Calu3 (cell line): ENCODE measurements at regions not wholly inside any gene's neighbourhood (a gene's known extent, or its start where the extent isn't known, plus 50 kb on each side); places are given as distances from the start of the nearest gene placed in this dataset.

Source experiments
- BruUV-seq: library from RNA; stranded (reverse); fragments of 400-500 nt; replicated peaks from 2 replicates; lab custom pipeline; 2021; lab: Mats Ljungman, UMichigan
- CTCF ChIA-PET: fragments of 300-600 bp; sonication (Branson Sonifier 250); formaldehyde crosslinking; loops from one replicate; lab custom pipeline; 2022; ENCODE audit warnings: antibody characterized with exemption; lab: Charles Lee
- DNase-seq: peaks from one replicate; pipeline ENCODE4 v3.0.0; 2022
- H3K27ac Mint-ChIP-seq: one replicate; pipeline ENCODE4 v1.8.0; 2022; ENCODE audit warnings: mixed read lengths; ENCODE audit not compliant: unreplicated experiment
- H3K27me3 Mint-ChIP-seq: one replicate; pipeline ENCODE4 v1.8.0; 2022; ENCODE audit warnings: mixed read lengths; ENCODE audit not compliant: unreplicated experiment
- H3K36me3 Mint-ChIP-seq: one replicate; pipeline ENCODE4 v1.8.0; 2022; ENCODE audit warnings: mild to moderate bottlenecking, moderate library complexity, mixed read lengths; ENCODE audit not compliant: insufficient read depth, unreplicated experiment
- H3K4me1 Mint-ChIP-seq: one replicate; pipeline ENCODE4 v1.8.0; 2022; ENCODE audit warnings: mild to moderate bottlenecking, low read depth, mixed read lengths; ENCODE audit not compliant: unreplicated experiment
- H3K4me3 Mint-ChIP-seq: one replicate; pipeline ENCODE4 v1.8.0; 2022; ENCODE audit warnings: mild to moderate bottlenecking, low read depth, moderate library complexity, mixed read lengths; ENCODE audit not compliant: unreplicated experiment
- H3K9me3 Mint-ChIP-seq: one replicate; pipeline ENCODE4 v1.8.0; 2022; ENCODE audit warnings: low read depth, mixed read lengths; ENCODE audit not compliant: unreplicated experiment
- intact Hi-C: fragments of 100-400 bp; cut with micrococcal nuclease; formaldehyde crosslinking; loops from one replicate; pipeline ENCODE4 v1.10.0; 2022; ENCODE audit not compliant: unreplicated experiment
- TF ChIP-seq, protein P1 (sequence below): fragments of 200-600 bp; IDR thresholded peaks from one replicate; pipeline ENCODE4 v1.8.0; 2022; ENCODE audit warnings: antibody characterized with exemption; ENCODE audit not compliant: unreplicated experiment

GRCh38 chr4:11622961-11623725, 194.4 kb upstream of the HS3ST1 start:
- no peak overlapping the region for H3K4me3 Mint-ChIP-seq
- peaks cover 89% of the 10 kb centered on the region for H3K4me1 Mint-ChIP-seq
- no peaks in the 10 kb centered on the region for H3K9me3 Mint-ChIP-seq
- CTCF ChIA-PET, result interaction anchor here (0.8 to 2.8 kb wide), 5 partner anchors 10 to 192 kb away, joined by 3 to 10 read pairs (median 3); no protein-coding TSS in a partner anchor
- no peaks in the 10 kb centered on the region for H3K27me3 Mint-ChIP-seq
- intact Hi-C loops, result loop anchor here (2.0 kb wide), 1 partner anchor 126 kb away; no protein-coding TSS in a partner anchor
- peak overlapping the region; percentile 97 for H3K27ac Mint-ChIP-seq
- BruUV-seq, result no TSS peak
- DNase-seq, result no peak
- TF ChIP-seq, protein P1, sequence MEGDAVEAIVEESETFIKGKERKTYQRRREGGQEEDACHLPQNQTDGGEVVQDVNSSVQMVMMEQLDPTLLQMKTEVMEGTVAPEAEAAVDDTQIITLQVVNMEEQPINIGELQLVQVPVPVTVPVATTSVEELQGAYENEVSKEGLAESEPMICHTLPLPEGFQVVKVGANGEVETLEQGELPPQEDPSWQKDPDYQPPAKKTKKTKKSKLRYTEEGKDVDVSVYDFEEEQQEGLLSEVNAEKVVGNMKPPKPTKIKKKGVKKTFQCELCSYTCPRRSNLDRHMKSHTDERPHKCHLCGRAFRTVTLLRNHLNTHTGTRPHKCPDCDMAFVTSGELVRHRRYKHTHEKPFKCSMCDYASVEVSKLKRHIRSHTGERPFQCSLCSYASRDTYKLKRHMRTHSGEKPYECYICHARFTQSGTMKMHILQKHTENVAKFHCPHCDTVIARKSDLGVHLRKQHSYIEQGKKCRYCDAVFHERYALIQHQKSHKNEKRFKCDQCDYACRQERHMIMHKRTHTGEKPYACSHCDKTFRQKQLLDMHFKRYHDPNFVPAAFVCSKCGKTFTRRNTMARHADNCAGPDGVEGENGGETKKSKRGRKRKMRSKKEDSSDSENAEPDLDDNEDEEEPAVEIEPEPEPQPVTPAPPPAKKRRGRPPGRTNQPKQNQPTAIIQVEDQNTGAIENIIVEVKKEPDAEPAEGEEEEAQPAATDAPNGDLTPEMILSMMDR, result no peak
- peaks cover 32% of the 10 kb centered on the region for H3K36me3 Mint-ChIP-seq

- H3K4me3 Mint-ChIP-seq, result no peak overlapping the region
Measured at GRCh38 chr4:11620861-11621260, 192.2 kb upstream of the HS3ST1 start.

GRCh38 chr4:11618666-11619282, 190.1 kb upstream of the HS3ST1 start:
- no peaks in the 10 kb centered on the region for H3K9me3 Mint-ChIP-seq
- DNase-seq, result no peak
- CTCF ChIA-PET, result interaction anchor here (0.6 to 1.2 kb wide), 4 partner anchors 10 to 190 kb away, joined by 3 to 6 read pairs (median 4); partner anchors contain the start of gene HS3ST1
- TF ChIP-seq, protein P1, result no peak
- peak overlapping the region; percentile 98 for H3K27ac Mint-ChIP-seq
- H3K4me1 Mint-ChIP-seq, result peaks cover 90% of the 10 kb centered on the region
- no TSS peak for BruUV-seq
- no peaks in the 10 kb centered on the region for H3K27me3 Mint-ChIP-seq
- intact Hi-C loops, result no loop called here
- peaks cover 54% of the 10 kb centered on the region for H3K36me3 Mint-ChIP-seq
- peak overlapping the region; percentile 45 for H3K4me3 Mint-ChIP-seq

More at GRCh38 chr4:11620861-11621260, 192.2 kb upstream of the HS3ST1 start:
- BruUV-seq, result no TSS peak
- Mint-ChIP-seq H3K27me3 (no peaks in the 10 kb centered on the region), H3K9me3 (no peaks in the 10 kb centered on the region), H3K36me3 (peaks cover 41% of the 10 kb centered on the region), H3K27ac (peak overlapping the region; percentile 98), H3K4me1 (peaks cover 86% of the 10 kb centered on the region)
- CTCF ChIA-PET, result no interaction called here
- DNase-seq, result no peak
- TF ChIP-seq, protein P1, result no peak
- intact Hi-C loops, result no loop called here

GRCh38 chr4:11616856-11617255, 188.2 kb upstream of the HS3ST1 start:
- BruUV-seq, result no TSS peak
- CTCF ChIA-PET, result no interaction called here
- H3K9me3 Mint-ChIP-seq, result no peaks in the 10 kb centered on the region
- TF ChIP-seq, protein P1, result no peak
- H3K4me1 Mint-ChIP-seq, result peaks cover 89% of the 10 kb centered on the region
- H3K4me3 Mint-ChIP-seq, result no peak overlapping the region
- peaks cover 53% of the 10 kb centered on the region for H3K36me3 Mint-ChIP-seq
- peak overlapping the region; percentile 98 for H3K27ac Mint-ChIP-seq
- no peaks in the 10 kb centered on the region for H3K27me3 Mint-ChIP-seq
- intact Hi-C loops, result no loop called here
- no peak for DNase-seq
